Middle frontal gyrus (tissue), 1 donor: ENCODE measurements at regions not wholly inside any gene's neighbourhood (a gene's known extent, or its start where the extent isn't known, plus 50 kb on each side); places are given as distances from the start of the nearest gene placed in this dataset.
"Not testable (repeated sequence)": the region's sequence is repeated elsewhere in the genome, so short reads cannot be mapped to it uniquely, and the experiment has no call there.

Source experiments
- DNase-seq: peaks from one replicate; pipeline ENCODE4 v3.0.0-alpha.2; 2015; ENCODE audit warnings: low spot score; ENCODE audit errors: extremely low spot score

DNA sequence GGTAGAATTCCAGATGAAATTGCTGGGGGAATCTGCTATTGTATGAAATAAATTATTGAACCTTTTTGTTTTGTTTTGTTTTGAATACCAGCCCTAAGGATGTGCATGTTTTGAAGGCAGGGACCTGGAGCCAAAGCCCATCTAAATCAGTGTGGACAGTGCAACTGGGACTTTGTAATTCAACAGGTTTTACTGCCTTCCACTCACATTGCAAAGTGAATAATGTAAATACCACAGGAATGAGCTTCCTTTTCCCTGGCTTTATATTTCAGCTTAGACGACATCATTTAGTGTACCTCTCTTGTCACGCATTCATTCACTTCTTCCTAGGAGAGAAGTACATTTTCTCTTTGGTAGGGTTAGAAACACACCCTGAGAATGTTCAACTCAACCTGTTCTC, 795.0 kb downstream of the CENPC start:
- no peak for DNase-seq

DNA sequence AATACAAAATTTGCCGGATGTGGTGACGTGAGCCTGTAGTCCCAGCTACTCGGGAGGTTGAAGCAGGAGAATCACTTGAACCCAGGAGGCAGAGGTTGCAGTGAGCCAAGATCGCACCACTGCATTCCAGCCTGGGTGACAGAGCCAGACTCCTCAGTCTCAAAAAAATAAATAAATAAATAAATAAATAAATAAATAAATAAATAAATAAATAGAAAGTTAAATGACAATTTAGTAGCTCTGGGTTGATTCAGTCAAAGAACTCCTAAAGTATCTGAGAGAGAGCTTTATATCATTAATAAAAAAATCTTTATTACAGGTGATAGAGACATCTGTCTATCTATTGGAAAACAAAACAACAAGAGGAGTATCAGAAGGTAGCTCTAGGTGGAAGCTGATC, 798.4 kb downstream of the CENPC start:
- DNase-seq, result not testable (repeated sequence)

DNA sequence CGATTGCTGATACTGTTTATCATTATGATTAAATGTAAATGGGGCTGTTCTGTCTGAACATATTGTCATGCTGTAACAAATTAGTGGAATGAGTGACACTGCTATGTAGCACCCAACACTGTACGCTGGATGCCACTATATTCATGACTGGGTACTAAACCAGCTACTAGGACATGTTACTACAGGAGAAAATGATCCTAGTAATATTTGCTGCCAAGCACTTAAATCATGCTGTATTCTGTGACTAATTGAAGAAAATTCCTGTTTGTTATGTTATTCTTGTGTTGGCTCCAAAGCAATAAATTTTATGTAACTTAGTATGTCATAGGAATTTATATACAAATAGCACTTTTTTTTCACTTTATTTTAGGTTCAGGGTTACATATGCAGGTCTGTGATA, 804.2 kb downstream of the CENPC start:
- DNase-seq, result no peak

DNA sequence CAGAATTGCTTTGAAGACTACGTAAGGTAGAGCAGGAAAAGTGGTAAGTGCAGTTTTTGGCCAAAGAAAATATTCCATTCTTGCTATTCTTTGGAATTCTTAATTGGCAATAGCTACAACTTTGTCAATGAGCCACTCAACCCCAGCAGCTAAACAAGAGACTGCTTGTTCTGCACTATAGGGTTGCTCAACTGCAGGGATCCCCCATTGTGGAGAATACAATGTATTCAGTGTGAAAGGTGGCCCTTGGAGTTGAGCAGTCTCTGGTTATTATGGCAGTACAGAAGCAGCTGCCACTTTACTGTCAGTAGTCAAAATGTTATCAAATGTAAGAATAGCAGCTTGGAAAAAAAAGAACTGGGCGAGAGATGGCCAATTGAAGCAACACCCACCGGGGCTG, 808.7 kb downstream of the CENPC start:
- DNase-seq, result no peak

DNA sequence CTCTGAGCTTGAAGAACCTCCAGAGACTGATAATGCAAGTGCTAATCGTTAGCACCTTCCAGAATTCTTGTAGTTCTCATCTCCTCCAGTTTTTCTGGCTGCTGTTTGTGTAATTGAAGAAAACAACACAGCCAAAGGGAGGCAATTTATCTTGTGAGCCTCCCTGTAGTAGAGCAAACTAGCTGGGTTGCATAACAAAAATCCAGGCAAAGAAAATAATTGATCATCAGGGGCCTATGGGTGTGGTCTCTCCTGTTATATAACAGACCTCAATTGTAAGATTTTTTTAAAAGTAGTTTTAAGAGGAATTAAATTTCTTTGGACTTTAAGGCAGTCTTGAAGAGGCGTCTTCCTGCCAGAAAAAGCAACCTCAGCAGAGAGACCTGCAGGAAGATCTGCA, 817.0 kb downstream of the CENPC start:
- no peak for DNase-seq

DNA sequence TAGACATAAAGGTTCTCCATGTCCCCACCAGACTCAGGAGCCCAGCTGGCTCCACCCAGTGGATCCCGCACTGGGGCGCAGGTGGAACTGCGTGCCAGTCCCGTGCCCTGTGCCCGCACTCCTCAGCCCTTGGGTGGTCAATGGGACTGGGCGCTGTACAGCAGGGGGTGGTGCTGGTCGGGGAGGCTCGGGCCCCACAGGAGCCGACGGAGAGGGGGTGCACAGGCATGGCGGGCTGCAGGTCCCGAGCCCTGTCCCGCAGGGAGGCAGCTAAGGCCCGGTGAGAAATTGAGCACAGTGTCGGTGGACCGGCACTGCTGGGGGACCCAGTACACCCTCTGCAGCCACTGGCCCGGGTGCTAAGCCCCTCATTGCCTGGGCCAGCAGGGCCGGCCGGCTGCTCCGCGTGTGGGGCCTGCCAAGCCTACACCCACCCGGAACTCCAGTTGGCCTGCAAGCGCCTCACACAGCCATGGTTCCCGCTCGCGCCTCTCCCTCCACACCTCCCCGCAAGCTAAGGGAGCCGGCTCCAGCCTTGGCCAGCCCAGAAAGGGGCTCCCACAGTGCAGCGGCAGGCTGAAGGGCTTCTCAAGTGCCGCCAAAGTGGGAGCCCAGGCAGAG, 832.9 kb downstream of the CENPC start:
- DNase-seq, result not testable (repeated sequence)

DNA sequence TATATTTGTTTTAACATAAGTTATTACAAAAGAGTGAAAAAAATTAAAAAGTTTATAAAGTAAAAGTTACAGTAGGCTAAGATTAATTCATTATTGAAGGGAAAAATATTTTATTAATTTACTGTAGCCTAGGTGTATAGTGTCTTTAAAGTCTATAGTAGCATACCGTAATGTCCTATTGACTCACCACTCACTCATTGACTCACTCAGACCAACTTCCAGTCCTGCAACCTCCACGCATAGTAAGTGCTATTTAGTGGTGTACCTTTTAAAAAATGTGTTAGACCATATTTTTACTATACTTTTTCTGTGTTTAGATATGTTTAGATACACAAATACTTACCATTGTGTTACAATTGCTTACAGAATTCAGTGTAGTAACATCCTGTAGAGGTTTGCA, 841.1 kb downstream of the CENPC start:
- no peak for DNase-seq

DNA sequence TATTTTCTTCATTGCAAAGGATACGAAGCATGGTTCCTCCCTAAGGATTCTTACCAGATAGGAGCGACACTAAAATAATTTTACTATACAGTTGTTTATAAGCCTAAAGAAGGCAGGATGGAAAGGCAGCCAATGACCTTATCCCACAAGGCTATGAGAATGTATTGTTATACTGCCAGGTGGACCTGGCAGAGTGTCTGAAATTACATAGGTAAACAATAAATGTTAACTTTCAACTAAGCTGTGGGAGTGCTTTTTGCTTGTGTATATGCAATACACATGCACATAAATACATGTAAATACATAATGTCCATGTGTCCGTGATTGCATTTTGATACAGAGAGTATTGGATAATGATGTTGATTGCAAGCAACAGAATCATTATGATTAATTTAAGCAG, 850.6 kb downstream of the CENPC start:
- no peak for DNase-seq

DNA sequence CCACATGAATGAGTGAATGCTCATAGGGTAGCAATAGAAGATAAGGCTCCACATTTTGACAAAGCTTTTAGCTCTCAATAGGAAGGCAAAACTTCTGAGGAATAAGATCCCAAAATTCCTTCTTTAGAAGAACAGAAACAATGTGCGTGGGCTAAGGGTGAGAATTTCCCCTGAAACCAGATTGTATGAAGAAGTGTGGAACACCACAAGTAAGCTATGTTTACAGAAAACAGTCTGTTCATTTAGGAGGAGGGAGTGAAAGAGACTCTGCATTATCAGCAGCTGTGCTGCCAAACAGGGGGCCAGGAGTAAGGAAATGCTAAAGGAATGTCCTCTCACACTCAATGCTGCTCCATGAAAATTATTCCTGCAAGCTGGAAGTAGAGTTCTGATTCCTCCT, 851.6 kb downstream of the CENPC start:
- DNase-seq, result no peak

DNA sequence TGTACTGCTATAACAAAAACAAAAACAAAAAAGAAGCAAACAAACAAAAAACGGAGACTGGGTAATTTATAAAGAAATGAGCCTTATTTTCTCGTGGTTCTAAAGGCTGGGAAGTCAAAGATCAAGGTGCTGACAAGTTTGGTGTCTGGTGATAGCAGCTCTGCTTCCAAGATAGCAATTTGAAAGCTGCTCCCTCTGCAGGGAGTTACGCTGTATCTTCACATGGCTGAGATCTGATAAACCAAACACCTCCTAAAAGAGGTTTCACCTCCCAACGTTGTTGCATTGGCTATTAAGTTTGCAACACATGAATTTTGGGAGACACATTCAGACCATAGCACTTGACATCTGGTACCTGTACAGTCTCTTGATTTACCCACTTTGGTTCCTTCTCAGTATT, 854.2 kb downstream of the CENPC start:
- DNase-seq, result no peak

DNA sequence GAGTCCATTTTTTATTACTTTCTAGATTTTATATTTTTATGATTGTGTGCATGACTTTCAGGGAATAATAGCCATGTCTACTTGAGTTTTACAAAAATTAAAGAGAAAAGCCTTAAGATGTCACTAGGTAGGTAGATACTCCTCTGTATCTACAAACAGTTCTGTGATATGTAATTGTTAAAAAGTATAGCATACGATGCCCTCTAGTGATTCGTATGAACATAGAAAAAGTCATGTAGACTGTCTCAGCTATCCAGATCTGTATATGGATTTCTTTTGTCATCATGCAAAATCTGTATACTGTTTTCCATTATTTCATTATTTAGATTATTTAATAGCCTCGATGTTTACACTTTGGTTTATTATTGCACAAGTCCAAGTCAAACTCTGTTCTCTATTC, 856.6 kb downstream of the CENPC start:
- DNase-seq, result no peak

DNA sequence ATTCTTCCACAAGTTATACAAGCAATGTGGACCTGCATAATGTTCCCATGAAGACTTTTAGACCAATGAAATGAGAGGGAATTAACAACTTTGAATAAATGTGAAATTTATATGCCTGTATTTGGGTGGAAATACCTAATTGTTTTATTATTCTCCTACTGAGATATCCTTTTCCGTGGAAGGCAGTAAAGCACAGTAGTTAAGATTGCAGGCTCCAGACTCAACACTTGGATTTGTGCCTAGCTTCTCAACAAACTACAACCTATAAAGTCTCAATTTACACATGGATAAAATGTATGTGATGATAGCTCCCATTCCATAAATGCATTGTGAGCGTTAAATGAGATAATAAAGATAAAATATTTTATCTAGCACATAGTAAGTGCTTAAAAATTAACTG, 857.8 kb downstream of the CENPC start:
- DNase-seq, result no peak

DNA sequence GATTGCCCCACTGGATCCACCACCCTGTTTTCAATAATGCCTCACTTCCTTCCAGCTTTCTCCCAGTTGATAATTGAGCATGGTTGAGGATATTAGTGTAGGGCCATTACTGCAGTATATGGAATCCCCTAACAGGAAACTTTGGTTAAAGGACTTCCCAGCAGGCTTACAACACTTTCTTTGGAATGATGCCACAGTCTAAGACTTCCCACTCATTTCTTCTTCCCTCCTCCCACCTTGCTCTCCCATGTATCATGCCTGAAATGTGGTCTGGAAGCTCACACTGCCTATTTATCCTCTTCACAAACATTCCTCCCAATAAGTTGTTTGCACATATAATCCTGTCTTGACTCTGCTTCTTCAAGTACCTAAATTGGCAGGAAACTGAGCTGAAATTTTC, 863.3 kb downstream of the CENPC start:
- DNase-seq, result no peak

DNA sequence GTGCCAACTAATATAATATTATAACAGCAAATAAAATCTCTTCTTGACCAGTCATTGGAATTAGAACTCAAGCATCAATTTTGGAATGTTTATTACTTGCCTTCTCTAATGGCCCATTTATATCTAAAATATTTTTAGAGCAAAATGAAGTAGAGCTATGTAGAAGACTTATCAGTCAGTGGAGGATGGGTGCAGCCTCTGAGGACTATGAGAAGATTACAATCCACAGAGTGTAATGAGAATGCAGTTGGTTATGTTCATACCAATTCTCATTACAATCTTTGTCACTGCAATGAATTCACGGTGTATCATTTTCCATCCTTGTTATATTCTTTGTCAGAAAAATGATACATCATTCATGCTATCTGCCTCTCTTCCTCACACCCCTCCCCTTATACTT, 878.1 kb downstream of the CENPC start:
- DNase-seq, result no peak

DNA sequence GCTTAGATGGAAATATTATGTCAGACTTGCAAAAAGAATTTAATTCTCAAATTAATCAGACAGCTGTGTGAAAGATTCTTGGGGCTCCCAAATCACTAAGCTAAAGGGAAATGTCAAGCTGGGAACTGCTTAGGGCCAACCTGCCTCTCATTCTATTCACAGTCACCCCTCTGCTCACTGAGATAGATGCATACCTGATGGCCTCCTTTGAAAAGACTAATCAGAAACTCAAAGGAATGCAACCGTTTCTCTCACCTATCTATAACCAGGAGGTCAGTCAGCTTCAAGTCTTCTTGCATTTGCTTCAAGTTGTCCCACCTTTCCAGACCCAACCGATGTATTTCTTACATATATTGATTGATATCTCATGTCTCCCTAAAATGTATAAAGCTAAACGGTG, 882.7 kb downstream of the CENPC start:
- no peak for DNase-seq

DNA sequence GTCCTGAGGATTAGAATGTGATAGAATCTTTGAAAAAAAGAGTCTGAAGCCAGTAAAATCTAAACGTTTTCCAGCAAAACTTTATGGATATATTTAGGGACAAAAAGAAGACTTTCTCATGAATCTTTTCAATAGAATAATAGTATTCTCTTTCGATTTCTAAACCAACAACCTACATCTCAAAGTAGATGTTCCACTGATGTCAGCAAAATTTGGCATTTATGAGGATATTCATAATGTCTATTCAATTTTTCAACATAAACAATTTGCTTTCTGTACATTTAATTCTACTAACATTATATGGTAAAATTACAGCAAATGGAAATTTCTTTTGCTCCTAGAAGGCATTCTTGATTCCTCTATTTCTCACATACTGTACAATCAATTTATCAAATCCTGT, 886.5 kb downstream of the CENPC start:
- DNase-seq, result no peak

DNA sequence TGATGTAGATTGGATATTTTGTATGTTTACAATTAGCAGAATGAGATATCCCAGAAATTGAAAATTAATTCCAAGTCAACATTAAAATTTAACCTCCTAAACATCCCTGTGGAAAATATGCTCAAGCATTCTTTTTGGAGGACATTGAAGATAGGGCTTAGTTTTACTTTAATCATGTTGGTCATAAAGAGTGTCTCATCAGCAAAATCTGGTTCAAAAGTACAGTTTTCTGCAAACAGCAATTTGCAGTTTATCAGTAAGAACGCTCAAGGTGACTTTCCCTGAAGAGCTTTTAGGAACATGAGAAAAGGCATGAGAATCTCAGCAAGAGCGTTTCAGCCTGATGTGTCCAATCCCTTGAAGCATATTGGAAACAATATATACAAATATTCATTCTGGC, 889.8 kb downstream of the CENPC start:
- DNase-seq, result no peak

DNA sequence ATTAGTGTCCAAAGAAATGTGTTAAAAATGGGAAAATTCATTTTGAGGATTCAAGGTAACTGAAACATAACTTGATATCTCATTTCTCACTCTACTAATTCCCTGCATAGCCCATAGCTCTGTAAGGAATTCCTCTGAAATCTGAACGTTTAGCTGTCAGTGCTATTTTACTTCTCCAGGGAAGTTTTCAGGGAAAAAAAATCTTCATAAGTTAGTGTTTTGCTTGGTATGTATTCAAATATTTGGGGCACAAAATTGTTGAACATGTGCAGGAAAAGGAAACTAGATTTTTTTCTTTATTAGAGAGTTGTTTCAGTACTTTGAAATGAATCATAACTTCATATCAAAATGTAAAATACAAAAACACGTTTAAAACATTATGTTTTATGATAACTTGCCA, 891.4 kb downstream of the CENPC start:
- no peak for DNase-seq

DNA sequence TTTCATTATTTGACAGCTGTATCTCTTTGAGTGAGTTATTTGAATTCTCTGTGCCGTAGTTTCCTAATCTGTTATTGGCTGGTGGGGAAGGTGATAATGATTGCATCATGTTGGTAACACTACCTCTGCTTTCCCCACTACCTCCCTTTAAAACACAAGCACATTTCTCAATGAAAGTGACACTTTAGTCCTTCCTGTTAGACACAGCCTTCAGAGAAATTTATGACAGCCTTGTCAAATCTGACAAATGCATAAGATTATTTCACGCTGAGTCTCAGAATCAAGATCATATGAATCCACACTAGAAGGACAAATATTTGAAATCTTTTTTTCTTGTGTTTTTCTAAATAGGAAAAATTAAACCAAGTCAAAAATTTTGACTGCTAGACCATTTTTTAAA, 896.1 kb downstream of the CENPC start:
- DNase-seq, result no peak

DNA sequence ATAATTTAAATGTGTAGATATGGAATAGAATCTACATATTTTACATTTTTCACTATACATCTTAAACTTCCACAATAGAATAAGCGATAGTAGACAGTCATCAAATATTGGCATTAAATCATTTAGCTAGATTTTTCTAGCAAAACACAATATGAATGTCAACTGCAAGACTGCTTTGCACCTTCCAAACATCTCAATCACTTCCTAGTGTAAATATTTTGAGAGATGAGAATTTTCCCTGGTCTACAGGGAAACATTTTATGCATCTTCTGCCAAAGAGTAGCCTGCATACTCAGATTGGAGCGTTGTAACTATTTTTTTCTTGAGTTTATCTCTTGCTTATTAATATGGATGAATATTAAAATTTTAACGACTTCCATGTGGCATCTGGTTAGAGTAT, 897.4 kb downstream of the CENPC start:
- DNase-seq, result no peak

DNA sequence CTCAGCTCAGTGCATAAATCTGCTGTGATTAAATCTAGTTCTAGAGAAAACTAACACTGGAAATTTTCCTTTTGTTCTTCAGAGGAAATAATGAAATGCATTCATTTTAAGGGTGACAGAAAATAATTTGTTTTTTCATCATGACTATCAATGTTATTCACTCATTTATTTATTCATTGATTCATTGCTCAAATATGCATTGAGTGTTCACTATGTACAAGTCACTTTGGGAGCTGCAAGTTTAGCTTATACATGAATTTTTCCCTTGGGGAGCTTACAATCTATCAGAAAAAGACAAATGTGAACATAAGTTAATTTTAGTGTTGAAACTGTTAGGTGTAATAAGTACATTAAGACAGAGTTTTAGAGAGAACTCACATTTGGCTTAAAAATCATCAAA, 897.8 kb downstream of the CENPC start:
- DNase-seq, result no peak

DNA sequence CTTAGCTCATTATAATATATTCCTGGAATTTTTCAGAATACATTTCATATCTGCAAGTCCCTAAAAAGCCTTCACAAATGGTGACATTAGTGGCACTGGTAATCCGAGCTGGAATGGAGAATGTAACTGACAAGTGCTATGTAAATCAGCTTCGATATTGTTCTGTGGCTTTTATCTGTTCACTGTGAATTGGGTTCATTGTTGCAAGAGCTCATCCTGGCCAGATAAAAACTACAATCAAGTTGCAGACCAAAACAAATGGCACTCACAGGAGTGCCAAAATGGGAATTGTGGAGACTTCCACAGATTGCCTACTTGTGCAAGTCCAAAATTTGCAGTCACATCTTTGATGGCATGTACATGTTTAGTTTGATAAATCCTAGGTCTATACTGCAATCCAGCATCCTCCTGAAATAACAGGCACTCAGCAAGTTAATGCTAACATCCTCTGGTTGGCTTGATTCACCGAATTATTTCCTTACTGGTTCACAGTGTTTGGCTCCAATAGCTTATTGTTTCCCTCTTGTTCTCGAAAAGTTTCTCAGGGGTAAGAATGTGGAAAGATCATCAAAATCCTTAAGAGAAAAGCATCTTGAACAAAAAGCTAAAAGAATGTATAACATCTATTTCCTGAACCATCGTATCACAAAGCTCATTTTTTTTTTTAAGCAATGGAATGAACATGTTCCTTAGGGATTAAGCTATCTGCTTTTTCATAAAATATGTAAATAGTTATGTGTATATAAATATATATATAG, 904.9 kb downstream of the CENPC start:
- DNase-seq, result no peak

DNA sequence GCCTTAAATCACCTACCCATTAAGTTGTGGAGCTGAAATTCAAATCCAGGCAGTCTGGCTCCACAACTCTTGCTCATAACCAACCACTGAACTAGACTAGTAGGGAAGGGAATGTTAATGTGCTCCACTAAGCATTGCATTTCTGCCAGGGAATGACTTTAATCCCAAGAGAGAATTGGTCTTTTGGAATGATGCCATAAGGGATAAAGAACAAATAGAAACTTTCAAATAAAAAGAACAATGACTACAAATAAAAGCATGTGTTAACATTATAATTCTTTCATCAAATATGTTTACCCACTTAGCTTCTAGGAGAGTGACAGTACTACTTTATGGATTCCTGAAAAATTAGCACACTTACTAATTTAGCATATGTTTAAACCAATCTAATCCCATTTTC, 905.9 kb downstream of the CENPC start:
- no peak for DNase-seq
